ENCODE measurements at regions not wholly inside any gene's neighbourhood (a gene's known extent, or its start where the extent isn't known, plus 50 kb on each side); places are given as distances from the start of the nearest gene placed in this dataset.

DNA sequence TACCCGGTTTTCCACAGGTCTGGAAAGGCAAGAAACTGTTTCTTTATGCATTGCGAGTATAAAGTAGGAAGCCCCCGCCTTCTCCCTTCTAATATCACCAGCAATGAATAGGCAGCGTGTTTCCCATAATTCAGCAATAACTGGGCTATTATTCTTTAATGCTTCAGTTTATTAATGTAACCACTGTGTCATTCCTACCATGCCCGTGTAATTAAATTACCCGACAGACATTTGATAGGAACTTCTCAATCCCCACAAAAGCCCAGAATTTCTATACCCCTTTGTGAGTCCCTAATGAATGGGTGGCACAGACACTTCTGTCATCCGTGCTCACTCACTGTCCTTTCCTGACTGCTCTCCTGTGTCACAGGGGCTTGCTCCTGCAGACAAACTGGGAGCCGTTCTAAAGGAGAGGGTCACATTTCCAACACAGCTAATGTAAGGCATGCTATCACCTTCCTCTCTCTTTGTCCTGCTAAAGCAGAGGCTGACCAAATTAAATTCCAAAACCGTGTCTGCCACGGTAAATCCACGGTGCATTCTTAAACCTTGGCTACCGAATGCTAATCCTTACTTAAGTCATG lies 108.5 kb upstream of the MID1 start:
- TF ChIP-seq, protein P1, sequence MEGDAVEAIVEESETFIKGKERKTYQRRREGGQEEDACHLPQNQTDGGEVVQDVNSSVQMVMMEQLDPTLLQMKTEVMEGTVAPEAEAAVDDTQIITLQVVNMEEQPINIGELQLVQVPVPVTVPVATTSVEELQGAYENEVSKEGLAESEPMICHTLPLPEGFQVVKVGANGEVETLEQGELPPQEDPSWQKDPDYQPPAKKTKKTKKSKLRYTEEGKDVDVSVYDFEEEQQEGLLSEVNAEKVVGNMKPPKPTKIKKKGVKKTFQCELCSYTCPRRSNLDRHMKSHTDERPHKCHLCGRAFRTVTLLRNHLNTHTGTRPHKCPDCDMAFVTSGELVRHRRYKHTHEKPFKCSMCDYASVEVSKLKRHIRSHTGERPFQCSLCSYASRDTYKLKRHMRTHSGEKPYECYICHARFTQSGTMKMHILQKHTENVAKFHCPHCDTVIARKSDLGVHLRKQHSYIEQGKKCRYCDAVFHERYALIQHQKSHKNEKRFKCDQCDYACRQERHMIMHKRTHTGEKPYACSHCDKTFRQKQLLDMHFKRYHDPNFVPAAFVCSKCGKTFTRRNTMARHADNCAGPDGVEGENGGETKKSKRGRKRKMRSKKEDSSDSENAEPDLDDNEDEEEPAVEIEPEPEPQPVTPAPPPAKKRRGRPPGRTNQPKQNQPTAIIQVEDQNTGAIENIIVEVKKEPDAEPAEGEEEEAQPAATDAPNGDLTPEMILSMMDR (IDR thresholded peaks at IDR 0.05; ENCODE audit: borderline replicate concordance, extremely low read depth, low read length, poor library complexity, severe bottlenecking): no peak
- no peak for TF ChIP-seq EZH2 (IDR thresholded peaks at IDR 0.05; ENCODE audit: borderline replicate concordance, low read depth, low read length, severe bottlenecking)

Data from DND-41 (cell line).